K562 (cell line): ENCODE measurements at regions not wholly inside any gene's neighbourhood (a gene's known extent, or its start where the extent isn't known, plus 50 kb on each side); places are given as distances from the start of the nearest gene placed in this dataset.

ENCODE experiments used
- ADNP ChIP-seq: fragments of 200-800 bp; sonication (Bioruptor generic); IDR thresholded peaks from 2 replicates; pipeline ENCODE4 v1.6.1; 2016; ENCODE audit warnings: missing genetic modification characterization, missing compliant biosample characterization
- CTCF ChIP-seq, 3 experiments: IDR thresholded peaks in 2 of 3; conservative IDR thresholded peaks in 1 of 3; 2 replicates each; pipeline ENCODE4 v1.5.1; 2011 to 2012; ENCODE audit warnings: low read length in 3 of 3, mild to moderate bottlenecking in 3 of 3, control low read depth in 2 of 3, improper control_type of control experiment in 1 of 3, inconsistent platforms in 1 of 3, low read depth in 1 of 3, mixed read lengths in 1 of 3, moderate library complexity in 1 of 3; ENCODE audit not compliant: insufficient read depth in 2 of 3
- MTA3 ChIP-seq: fragments of 450-650 bp; formaldehyde crosslinking; IDR thresholded peaks from 2 replicates; pipeline ENCODE4 v1.6.1; 2017; ENCODE audit warnings: mild to moderate bottlenecking, borderline replicate concordance
- ZNF140 ChIP-seq: fragments of 250-450 bp; sonication (Bioruptor Pico); IDR thresholded peaks from 2 replicates; pipeline ENCODE4 v1.8.0; 2021; ENCODE audit warnings: moderate library complexity, mild to moderate bottlenecking, inconsistent platforms

- TF ChIP-seq ZNF140 (CRISPR knock-in tag) (no peak), ADNP (tag) (no peak), CTCF (IDR thresholded peaks at IDR 0.05 in 2 of 3, conservative IDR thresholded peaks at IDR 0.05 in 1 of 3; ENCODE audit: insufficient read depth in 2 of 3, low read depth in 1 of 3, low read length in 3 of 3) (no peak), MTA3 (no peak)
Observed at GRCh38 chr2:193377789-193378188, 1183.1 kb upstream of the TMEFF2 start.
